Hepatocyte (in vitro differentiated cells): ENCODE measurements at regions not wholly inside any gene's neighbourhood (a gene's known extent, or its start where the extent isn't known, plus 50 kb on each side); places are given as distances from the start of the nearest gene placed in this dataset.

Source experiments
- DNase-seq: peaks from one replicate; pipeline ENCODE4 v3.0.0-alpha.2; 2016; ENCODE audit warnings: low spot score
- H2AFZ ChIP-seq: fragments of 200-600 bp; sonication (generic); 2 replicates; pipeline ENCODE4 v1.6.0; 2016; ENCODE audit warnings: antibody characterized with exemption, mild to moderate bottlenecking
- H3K27ac ChIP-seq: fragments of 200-600 bp; sonication (generic); 2 replicates; pipeline ENCODE4 v1.5.1; 2016; ENCODE audit warnings: mild to moderate bottlenecking
- H3K27me3 ChIP-seq: fragments of 200-600 bp; sonication (generic); 2 replicates; pipeline ENCODE4 v1.6.1; 2016
- H3K36me3 ChIP-seq: fragments of 200-600 bp; sonication (generic); replicated peaks from 2 replicates; pipeline ENCODE4 v1.5.1; 2016; ENCODE audit warnings: low read depth; ENCODE audit not compliant: insufficient read depth
- H3K4me1 ChIP-seq: fragments of 200-600 bp; sonication (generic); 2 replicates; pipeline ENCODE4 v1.5.1; 2016; ENCODE audit warnings: mild to moderate bottlenecking, moderate library complexity; ENCODE audit not compliant: insufficient read depth
- H3K4me2 ChIP-seq: fragments of 200-600 bp; sonication (generic); 2 replicates; pipeline ENCODE4 v1.6.0; 2016
- H3K4me3 ChIP-seq: fragments of 200-600 bp; sonication (generic); 2 replicates; pipeline ENCODE4 v1.5.1; 2016; ENCODE audit warnings: mild to moderate bottlenecking
- H3K79me2 ChIP-seq: fragments of 200-600 bp; sonication (generic); 2 replicates; pipeline ENCODE4 v1.6.0; 2017; ENCODE audit warnings: mild to moderate bottlenecking
- H3K9me2 ChIP-seq: fragments of 200-600 bp; sonication (generic); replicated peaks from 2 replicates; pipeline ENCODE4 v1.6.0; 2017; ENCODE audit warnings: mild to moderate bottlenecking; ENCODE audit not compliant: insufficient read depth
- H3K9me3 ChIP-seq: fragments of 200-600 bp; sonication (generic); 2 replicates; pipeline ENCODE4 v1.5.1; 2016; ENCODE audit warnings: low read depth, mild to moderate bottlenecking
- H4K20me1 ChIP-seq: fragments of 200-600 bp; sonication (generic); 2 replicates; pipeline ENCODE4 v1.6.0; 2016; ENCODE audit warnings: mild to moderate bottlenecking; ENCODE audit not compliant: insufficient read depth, poor library complexity, severe bottlenecking
- CTCF ChIP-seq: fragments of 200-600 bp; sonication (generic); IDR thresholded peaks from 2 replicates; pipeline ENCODE4 v1.5.1; 2016; ENCODE audit warnings: antibody characterized with exemption, mild to moderate bottlenecking; ENCODE audit not compliant: poor library complexity
- EZH2 ChIP-seq: fragments of 200-600 bp; sonication (generic); IDR thresholded peaks from 2 replicates; pipeline ENCODE4 v1.6.1; 2016; ENCODE audit warnings: antibody characterized with exemption, mild to moderate bottlenecking, borderline replicate concordance
- EZH2phosphoT487 ChIP-seq: fragments of 200-600 bp; sonication (generic); IDR thresholded peaks from one replicate; pipeline ENCODE4 v1.6.1; 2018; ENCODE audit warnings: antibody characterized with exemption, mild to moderate bottlenecking, low read depth, moderate library complexity; ENCODE audit not compliant: unreplicated experiment, severe bottlenecking
- WGBS: methylation state at CpG from one replicate; pipeline ENCODE4 v1.1.6; 2016; ENCODE audit warnings: low lambda C conversion rate; ENCODE audit errors: missing lambda C conversion rate; 5-methylcytosine and 5-hydroxymethylcytosine counted together

GRCh38 chr15:69557707-69558409, 105.2 kb downstream of the RPLP1 start:
- TF ChIP-seq EZH2 (no peak), EZH2phosphoT487 (no peak)
- Histone ChIP-seq H4K20me1 (no peaks in the 10 kb centered on the region), H3K4me1 (peaks cover 48% of the 10 kb centered on the region), H3K27ac (peak overlapping the region; percentile 49), H3K9me2 (no peaks in the 10 kb centered on the region), H3K27me3 (no peaks in the 10 kb centered on the region), H3K9me3 (no peaks in the 10 kb centered on the region), H3K79me2 (no peaks in the 10 kb centered on the region), H3K4me2 (peak overlapping the region; percentile 6), H2AFZ (no peak overlapping the region), H3K36me3 (no peaks in the 10 kb centered on the region), H3K4me3 (no peak overlapping the region)
- no peak for DNase-seq
- WGBS, result 49% methylated on average over 2 of the region's 2 CpGs

GRCh38 chr15:69559440-69560190, 107.0 kb downstream of the RPLP1 start:
- H3K4me1 ChIP-seq, result peaks cover 52% of the 10 kb centered on the region

GRCh38 chr15:69561071-69561784, 108.6 kb downstream of the RPLP1 start:
- WGBS, result 31% methylated on average over 14 of the region's 14 CpGs
- H3K9me2 ChIP-seq, result no peaks in the 10 kb centered on the region
- H2AFZ ChIP-seq, result no peak overlapping the region
- H3K4me3 ChIP-seq, result no peak overlapping the region
- H3K4me1 ChIP-seq, result peaks cover 45% of the 10 kb centered on the region
- no peaks in the 10 kb centered on the region for H3K9me3 ChIP-seq
- no peak for TF ChIP-seq CTCF
- no peak for TF ChIP-seq EZH2
- no peak for TF ChIP-seq EZH2phosphoT487
- peak overlapping the region; percentile 52 for H3K4me2 ChIP-seq
- H3K27ac ChIP-seq, result peak overlapping the region; percentile 3
- no peaks in the 10 kb centered on the region for H3K36me3 ChIP-seq
- H3K27me3 ChIP-seq, result peaks cover 5% of the 10 kb centered on the region
- DNase-seq, result peak; percentile 69
- no peaks in the 10 kb centered on the region for H4K20me1 ChIP-seq
- no peaks in the 10 kb centered on the region for H3K79me2 ChIP-seq

More at GRCh38 chr15:69559440-69560190, 107.0 kb downstream of the RPLP1 start:
- H2AFZ ChIP-seq, result no peak overlapping the region
- 52% methylated on average over 5 of the region's 5 CpGs for WGBS
- DNase-seq, result no peak
- H3K4me2 ChIP-seq, result no peak overlapping the region
- H3K9me3 ChIP-seq, result no peaks in the 10 kb centered on the region
- TF ChIP-seq EZH2phosphoT487 (no peak), CTCF (peak; percentile 3), EZH2 (no peak)
- H3K9me2 ChIP-seq, result no peaks in the 10 kb centered on the region
- H3K36me3 ChIP-seq, result no peaks in the 10 kb centered on the region
- H4K20me1 ChIP-seq, result no peaks in the 10 kb centered on the region
- no peaks in the 10 kb centered on the region for H3K27me3 ChIP-seq
- H3K79me2 ChIP-seq, result no peaks in the 10 kb centered on the region
- H3K4me3 ChIP-seq, result no peak overlapping the region
- H3K27ac ChIP-seq, result no peak overlapping the region
